H1 (cell line): ENCODE measurements at regions not wholly inside any gene's neighbourhood (a gene's known extent, or its start where the extent isn't known, plus 50 kb on each side); places are given as distances from the start of the nearest gene placed in this dataset.

Source experiments
- CTCF ChIA-PET: fragments of 300-600 bp; sonication (Branson Sonifier 250); formaldehyde crosslinking; loops from one replicate; lab custom pipeline; 2021; ENCODE audit not compliant: partially characterized antibody; lab: Charles Lee
- POLR2A ChIA-PET: fragments of 300-600 bp; sonication (Branson Sonifier 250); formaldehyde crosslinking; loops from one replicate; lab custom pipeline; 2021; ENCODE audit warnings: inconsistent platforms; ENCODE audit not compliant: partially characterized antibody; lab: Charles Lee
- DNase-seq, 2 experiments: peaks; one replicate each; pipeline versions ENCODE4 v3.0.0 to v3.0.0-alpha.2; 2010 to 2022; ENCODE audit warnings: low spot score in 2 of 2, low read depth in 1 of 2, mixed read lengths in 1 of 2
- FAIRE-seq: peaks from 2 replicates; lab custom pipeline; 2011; peaks lifted over from hg19 to GRCh38; lab: Jason Lieb, UNC
- H2AFZ ChIP-seq: 2 replicates; pipeline ENCODE4 v1.8.1; 2012; ENCODE audit warnings: low read length, inconsistent platforms
- H2AK5ac ChIP-seq: 2 replicates; pipeline ENCODE4 v1.6.1; 2013; ENCODE audit warnings: low read depth, low read length
- H2BK120ac ChIP-seq: replicated peaks from 2 replicates; pipeline ENCODE3; 2013; ENCODE audit warnings: low read depth, low read length, inconsistent platforms
- H2BK12ac ChIP-seq: 2 replicates; pipeline ENCODE4 v1.6.1; 2013; ENCODE audit warnings: low read depth, low read length
- H2BK15ac ChIP-seq: 2 replicates; pipeline ENCODE4 v1.6.1; 2013; ENCODE audit warnings: low read length
- H2BK20ac ChIP-seq: 2 replicates; pipeline ENCODE4 v1.6.1; 2013; ENCODE audit warnings: low read length
- H2BK5ac ChIP-seq: 2 replicates; pipeline ENCODE4 v1.6.1; 2013; ENCODE audit warnings: low read depth, low read length
- H3K14ac ChIP-seq: 2 replicates; pipeline ENCODE4 v1.6.1; 2013; ENCODE audit warnings: inconsistent platforms; ENCODE audit not compliant: insufficient read length
- H3K18ac ChIP-seq: 2 replicates; pipeline ENCODE4 v1.6.1; 2013; ENCODE audit warnings: low read length; ENCODE audit errors: extremely low read depth
- H3K23ac ChIP-seq: 2 replicates; pipeline ENCODE4 v1.6.1; 2013; ENCODE audit warnings: inconsistent platforms; ENCODE audit not compliant: insufficient read length
- H3K23me2 ChIP-seq: 2 replicates; pipeline ENCODE4 v1.6.1; 2013; ENCODE audit warnings: low read depth, low read length
- H3K27ac ChIP-seq: 2 replicates; pipeline ENCODE4 v1.6.1; 2011; ENCODE audit warnings: low read depth, low read length, inconsistent platforms
- H3K27me3 ChIP-seq, 4 experiments: replicated peaks in 1 of 4; 1 replicate in 1 of 4; 2 replicates in 3 of 4; pipeline versions ENCODE4 v1.6.1 to v1.8.1; 2011 to 2013; ENCODE audit warnings: low read length in 3 of 4, mild to moderate bottlenecking in 3 of 4, inconsistent platforms in 2 of 4, mixed read lengths in 2 of 4, moderate library complexity in 1 of 4; ENCODE audit not compliant: control insufficient read depth in 3 of 4, insufficient read depth in 3 of 4; ENCODE audit errors: extremely low read depth in 1 of 4
- H3K36me3 ChIP-seq, 4 experiments: 2 replicates each; pipeline versions ENCODE4 v1.6.1 to v1.8.1; 2011 to 2013; ENCODE audit warnings: mild to moderate bottlenecking in 4 of 4, low read length in 3 of 4, moderate library complexity in 2 of 4, control low read depth in 1 of 4, inconsistent platforms in 1 of 4; ENCODE audit not compliant: insufficient read depth in 4 of 4, control insufficient read depth in 2 of 4
- H3K4ac ChIP-seq: replicated peaks from 2 replicates; pipeline ENCODE3; 2013; ENCODE audit warnings: low read length, low read depth, mixed read lengths, inconsistent platforms; ENCODE audit not compliant: insufficient read length
- H3K4me1 ChIP-seq, 4 experiments: replicated peaks in 1 of 4; 1 replicate in 1 of 4; 2 replicates in 3 of 4; pipeline versions ENCODE4 v1.6.1 to v1.8.1; 2011 to 2013; ENCODE audit warnings: low read length in 3 of 4, inconsistent platforms in 2 of 4, mixed read lengths in 1 of 4; ENCODE audit not compliant: insufficient read depth in 4 of 4, control insufficient read depth in 3 of 4
- H3K4me2 ChIP-seq, 2 experiments: 2 replicates each; pipeline versions ENCODE4 v1.6.1 to v1.8.1; 2011 to 2013; ENCODE audit warnings: low read depth in 2 of 2, low read length in 2 of 2, control low read depth in 1 of 2, inconsistent platforms in 1 of 2, mild to moderate bottlenecking in 1 of 2; ENCODE audit not compliant: insufficient read depth in 1 of 2
- H3K4me3 ChIP-seq, 4 experiments: fragments of 200-600, 300-600 bp in 1 of 4; sonication (generic), shearing (Covaris generic), sonication (Bioruptor Twin) in 1 of 4; 2 replicates each; pipeline versions ENCODE4 v1.5.1 to v1.8.1; 2011 to 2016; ENCODE audit warnings: low read length in 4 of 4, low read depth in 3 of 4, control low read depth in 2 of 4, inconsistent platforms in 2 of 4, mild to moderate bottlenecking in 2 of 4, mixed read lengths in 1 of 4, moderate library complexity in 1 of 4; ENCODE audit not compliant: insufficient read depth in 2 of 4; ENCODE audit errors: extremely low read depth in 1 of 4
- H3K56ac ChIP-seq: replicated peaks from 2 replicates; pipeline ENCODE3; 2013; ENCODE audit warnings: low read depth, mild to moderate bottlenecking, mixed read lengths, low read length, inconsistent platforms; ENCODE audit not compliant: insufficient read length
- H3K79me1 ChIP-seq: 2 replicates; pipeline ENCODE4 v1.6.1; 2013; ENCODE audit warnings: low read depth, low read length, control low read depth
- H3K79me2 ChIP-seq, 2 experiments: 2 replicates each; pipeline versions ENCODE4 v1.6.1 to v1.8.1; 2012 to 2013; ENCODE audit warnings: low read length in 2 of 2, mild to moderate bottlenecking in 2 of 2, inconsistent platforms in 1 of 2; ENCODE audit not compliant: insufficient read depth in 2 of 2, control insufficient read depth in 1 of 2
- H3K9ac ChIP-seq, 4 experiments: replicated peaks in 1 of 4; 1 replicate in 1 of 4; 2 replicates in 3 of 4; pipeline versions ENCODE4 v1.6.1 to v1.8.1; 2011 to 2013; ENCODE audit warnings: low read depth in 3 of 4, low read length in 3 of 4, control low read depth in 2 of 4, mild to moderate bottlenecking in 2 of 4, moderate library complexity in 2 of 4, inconsistent platforms in 1 of 4; ENCODE audit errors: extremely low read depth in 1 of 4
- H3K9me3 ChIP-seq, 2 experiments: 2 replicates each; pipeline versions ENCODE4 v1.6.1 to v1.8.1; 2012 to 2013; ENCODE audit warnings: mild to moderate bottlenecking in 2 of 2, moderate library complexity in 2 of 2, control low read depth in 1 of 2, inconsistent platforms in 1 of 2, low read depth in 1 of 2, low read length in 1 of 2, mixed read lengths in 1 of 2; ENCODE audit not compliant: insufficient read depth in 2 of 2
- H4K20me1 ChIP-seq, 2 experiments: replicated peaks in 1 of 2; 2 replicates each; pipeline versions ENCODE3 to v1.8.1; 2011 to 2013; ENCODE audit warnings: inconsistent platforms in 2 of 2, low read length in 2 of 2, mild to moderate bottlenecking in 1 of 2; ENCODE audit not compliant: insufficient read depth in 2 of 2, control insufficient read depth in 1 of 2
- H4K5ac ChIP-seq: 2 replicates; pipeline ENCODE4 v1.6.1; 2013; ENCODE audit warnings: low read length, low read depth, mixed read lengths, inconsistent platforms; ENCODE audit not compliant: insufficient read length
- H4K8ac ChIP-seq: 2 replicates; pipeline ENCODE4 v1.8.0; 2013; ENCODE audit warnings: mild to moderate bottlenecking, moderate library complexity, low read length, inconsistent platforms; ENCODE audit not compliant: insufficient read depth; ENCODE audit errors: extremely low read depth
- H4K91ac ChIP-seq: replicated peaks from 2 replicates; pipeline ENCODE3; 2013; ENCODE audit warnings: low read length, mixed read lengths, inconsistent platforms; ENCODE audit not compliant: insufficient read length
- CBX5 ChIP-seq: fragments of 300-800, 300-1000 bp; sonication (generic); IDR thresholded peaks from 2 replicates; pipeline ENCODE4 v1.7.1; 2016; ENCODE audit warnings: antibody characterized with exemption, low read length, low read depth
- CEBPB ChIP-seq: IDR thresholded peaks from 2 replicates; pipeline ENCODE4 v1.6.1; 2012; ENCODE audit warnings: low read depth, low read length
- CHD2 ChIP-seq: IDR thresholded peaks from 2 replicates; pipeline ENCODE4 v1.6.1; 2012; ENCODE audit warnings: low read length, improper control_type of control experiment
- CTBP2 ChIP-seq: IDR thresholded peaks from 2 replicates; pipeline ENCODE4 v1.7.0; 2011; ENCODE audit warnings: borderline replicate concordance, mild to moderate bottlenecking, moderate library complexity, mixed read lengths, low read length; ENCODE audit not compliant: insufficient read depth, insufficient read length
- EP300 ChIP-seq, 2 experiments: IDR thresholded peaks; 1 replicate in 1 of 2; 2 replicates in 1 of 2; pipeline ENCODE4 v1.6.1; 2011 to 2012; ENCODE audit warnings: low read depth in 2 of 2, low read length in 2 of 2, mild to moderate bottlenecking in 2 of 2, borderline replicate concordance in 1 of 2, inconsistent platforms in 1 of 2, moderate library complexity in 1 of 2
- HDAC6 ChIP-seq: IDR thresholded peaks from one replicate; pipeline ENCODE4 v1.7.1; 2012; ENCODE audit warnings: low read depth, mild to moderate bottlenecking, inconsistent platforms, low read length, moderate library complexity
- KDM4A ChIP-seq: IDR thresholded peaks from one replicate; pipeline ENCODE4 v1.7.1; 2012; ENCODE audit warnings: low read depth, mild to moderate bottlenecking, moderate library complexity, low read length, inconsistent platforms; ENCODE audit not compliant: severe bottlenecking
- PHF8 ChIP-seq: fragments of 200-600 bp; sonication (generic); conservative IDR thresholded peaks from 2 replicates; pipeline ENCODE4 v1.7.1; 2012; ENCODE audit warnings: low read depth, mild to moderate bottlenecking, inconsistent platforms, low read length, moderate library complexity
- SAP30 ChIP-seq: fragments of 300-600 bp; sonication (generic); IDR thresholded peaks from 2 replicates; pipeline ENCODE4 v1.7.1; 2012; ENCODE audit warnings: low read length, moderate library complexity, mild to moderate bottlenecking, inconsistent platforms; ENCODE audit not compliant: insufficient read depth, insufficient replicate concordance
- WGBS, 2 experiments: shearing (Covaris generic) in 1 of 2; methylation state at CpG; one replicate each; pipeline versions ENCODE4 v1.1.6 to v1.1.7; 2013 to 2015; ENCODE audit warnings: low lambda C conversion rate in 2 of 2, mixed read lengths in 2 of 2, inconsistent platforms in 1 of 2, low coverage in 1 of 2, missing lambda C conversion rate in 1 of 2; ENCODE audit not compliant: insufficient replicate concordance in 2 of 2, insufficient coverage in 1 of 2, insufficient read length in 1 of 2; ENCODE audit errors: extremely low coverage in 1 of 2, missing lambda C conversion rate in 1 of 2; 5-methylcytosine and 5-hydroxymethylcytosine counted together
- TF ChIP-seq, protein P1 (sequence below): IDR thresholded peaks from 2 replicates; pipeline ENCODE4 v1.6.1; 2012; ENCODE audit warnings: inconsistent platforms
- TF ChIP-seq, protein P2 (sequence below): IDR thresholded peaks from 2 replicates; pipeline ENCODE4 v1.6.1; 2012; ENCODE audit warnings: low read length, inconsistent platforms

DNA sequence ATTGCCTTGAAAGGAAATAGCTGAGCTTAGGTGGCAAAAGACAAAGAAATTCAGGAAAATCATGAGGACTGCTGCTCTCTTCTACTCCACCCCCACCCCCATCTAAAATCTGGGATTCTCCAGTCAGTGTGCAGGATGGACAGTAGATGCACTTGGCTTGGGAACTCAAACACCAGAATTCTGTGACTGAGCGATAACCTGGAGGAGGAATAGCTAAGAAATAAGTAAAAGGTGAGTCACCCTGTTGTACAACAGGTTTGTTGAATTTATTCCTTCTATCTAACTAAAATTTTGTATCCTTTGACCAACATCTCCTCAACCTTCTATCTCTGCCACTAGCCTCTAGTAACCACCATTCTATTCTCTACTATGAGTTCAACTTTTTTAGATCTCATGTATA lies 1029.9 kb upstream of the ACVR2A start:
- H3K79me1 ChIP-seq: no peaks in the 10 kb centered on the region
- no peak overlapping the region for H3K9ac ChIP-seq
- no peaks in the 10 kb centered on the region for H4K20me1 ChIP-seq
- H3K27me3 ChIP-seq: no peaks in the 10 kb centered on the region
- H3K4me3 ChIP-seq: no peak overlapping the region
- no peak overlapping the region for H3K27ac ChIP-seq
- 90% methylated on average over 1 of the region's 1 CpG; no CpG with 5 or more reads in 1 of the 2 experiments for WGBS, 2 experiments
- H3K23ac ChIP-seq: no peak overlapping the region
- no peak overlapping the region for H4K5ac ChIP-seq
- no peak overlapping the region for H2AK5ac ChIP-seq
- peaks cover 0 to 5% (median 0%) of the 10 kb centered on the region in 4 experiments; a peak in 2 of 7 replicates for H3K4me1 ChIP-seq
- H2AFZ ChIP-seq: no peak overlapping the region
- ChIA-PET POLR2A (no interaction called here), CTCF (no interaction called here)
- H4K8ac ChIP-seq: no peak overlapping the region
- DNase-seq (no peak), FAIRE-seq (no peak)
- no peak overlapping the region for H3K56ac ChIP-seq
- no peak overlapping the region for H2BK20ac ChIP-seq
- H3K36me3 ChIP-seq: no peaks in the 10 kb centered on the region
- no peak overlapping the region for H2BK12ac ChIP-seq
- no peak overlapping the region for H3K14ac ChIP-seq
- no peak overlapping the region for H3K4ac ChIP-seq
- no peak overlapping the region for H2BK15ac ChIP-seq
- H2BK120ac ChIP-seq: no peak overlapping the region
- no peaks in the 10 kb centered on the region for H3K9me3 ChIP-seq
- H3K4me2 ChIP-seq: no peak overlapping the region
- no peak overlapping the region for H3K18ac ChIP-seq
- no peaks in the 10 kb centered on the region for H3K23me2 ChIP-seq
- H4K91ac ChIP-seq: no peak overlapping the region
- no peaks in the 10 kb centered on the region for H3K79me2 ChIP-seq
- no peak overlapping the region for H2BK5ac ChIP-seq
- TF ChIP-seq CBX5: no peak
- no peak for TF ChIP-seq CEBPB
- TF ChIP-seq SAP30: no peak
- no peak for TF ChIP-seq KDM4A
- TF ChIP-seq CHD2: no peak
- TF ChIP-seq EP300 (IDR thresholded peaks at IDR 0.05; ENCODE audit: borderline replicate concordance in 1 of 2, low read depth in 2 of 2, low read length in 2 of 2): no peak
- TF ChIP-seq, protein P1, sequence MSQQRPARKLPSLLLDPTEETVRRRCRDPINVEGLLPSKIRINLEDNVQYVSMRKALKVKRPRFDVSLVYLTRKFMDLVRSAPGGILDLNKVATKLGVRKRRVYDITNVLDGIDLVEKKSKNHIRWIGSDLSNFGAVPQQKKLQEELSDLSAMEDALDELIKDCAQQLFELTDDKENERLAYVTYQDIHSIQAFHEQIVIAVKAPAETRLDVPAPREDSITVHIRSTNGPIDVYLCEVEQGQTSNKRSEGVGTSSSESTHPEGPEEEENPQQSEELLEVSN: no peak
- no peak for TF ChIP-seq HDAC6
- no peak for TF ChIP-seq PHF8
- TF ChIP-seq CTBP2: no peak
- TF ChIP-seq, protein P2, sequence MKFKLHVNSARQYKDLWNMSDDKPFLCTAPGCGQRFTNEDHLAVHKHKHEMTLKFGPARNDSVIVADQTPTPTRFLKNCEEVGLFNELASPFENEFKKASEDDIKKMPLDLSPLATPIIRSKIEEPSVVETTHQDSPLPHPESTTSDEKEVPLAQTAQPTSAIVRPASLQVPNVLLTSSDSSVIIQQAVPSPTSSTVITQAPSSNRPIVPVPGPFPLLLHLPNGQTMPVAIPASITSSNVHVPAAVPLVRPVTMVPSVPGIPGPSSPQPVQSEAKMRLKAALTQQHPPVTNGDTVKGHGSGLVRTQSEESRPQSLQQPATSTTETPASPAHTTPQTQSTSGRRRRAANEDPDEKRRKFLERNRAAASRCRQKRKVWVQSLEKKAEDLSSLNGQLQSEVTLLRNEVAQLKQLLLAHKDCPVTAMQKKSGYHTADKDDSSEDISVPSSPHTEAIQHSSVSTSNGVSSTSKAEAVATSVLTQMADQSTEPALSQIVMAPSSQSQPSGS: no peak
